DND-41 (cell line): ENCODE measurements at regions not wholly inside any gene's neighbourhood (a gene's known extent, or its start where the extent isn't known, plus 50 kb on each side); places are given as distances from the start of the nearest gene placed in this dataset.

Experiments used
- ATAC-seq: fragments of 200-7000 bp; cut with Tn5 transposase; 3 replicates; pipeline ENCODE4 v1.9.1; 2021; ENCODE audit warnings: low read depth; ENCODE audit not compliant: insufficient read depth
- DNase-seq: peaks from one replicate; pipeline ENCODE4 v3.0.0-alpha.2; 2020
- H2AFZ ChIP-seq: 2 replicates; pipeline ENCODE4 v1.6.0; 2012; ENCODE audit warnings: low read depth, low read length
- H3K27ac ChIP-seq: 2 replicates; pipeline ENCODE4 v1.5.1; 2012; ENCODE audit warnings: low read length, inconsistent platforms
- H3K27me3 ChIP-seq: fragments of 200-600 bp; sonication (generic); 2 replicates; pipeline ENCODE4 v1.6.0; 2012; ENCODE audit warnings: low read length, mild to moderate bottlenecking, inconsistent platforms; ENCODE audit not compliant: insufficient read depth, poor library complexity
- H3K36me3 ChIP-seq: 2 replicates; pipeline ENCODE4 v1.5.1; 2012; ENCODE audit warnings: low read length, inconsistent platforms; ENCODE audit not compliant: insufficient read depth
- H3K4me1 ChIP-seq: 2 replicates; pipeline ENCODE4 v1.5.1; 2012; ENCODE audit warnings: mild to moderate bottlenecking, low read length; ENCODE audit not compliant: insufficient read depth
- H3K4me2 ChIP-seq: 2 replicates; pipeline ENCODE4 v1.6.0; 2012; ENCODE audit warnings: mild to moderate bottlenecking, moderate library complexity, low read length, inconsistent platforms; ENCODE audit not compliant: insufficient read depth
- H3K4me3 ChIP-seq, 2 experiments: fragments of 200-600 bp in 1 of 2; shearing (Covaris generic) in 1 of 2; 2 replicates each; pipeline ENCODE4 v1.5.1; 2012 to 2016; ENCODE audit warnings: inconsistent platforms in 2 of 2, low read length in 2 of 2, mild to moderate bottlenecking in 2 of 2, low read depth in 1 of 2, moderate library complexity in 1 of 2
- H3K79me2 ChIP-seq: 2 replicates; pipeline ENCODE4 v1.6.0; 2012; ENCODE audit warnings: low read length, inconsistent platforms; ENCODE audit not compliant: insufficient read depth
- H3K9ac ChIP-seq: 2 replicates; pipeline ENCODE4 v1.6.0; 2012; ENCODE audit warnings: low read depth, mild to moderate bottlenecking, inconsistent platforms, low read length, moderate library complexity
- H3K9me3 ChIP-seq: 2 replicates; pipeline ENCODE4 v1.5.1; 2012; ENCODE audit warnings: low read length, moderate library complexity, mild to moderate bottlenecking, inconsistent platforms; ENCODE audit not compliant: insufficient read depth, severe bottlenecking
- H4K20me1 ChIP-seq: 2 replicates; pipeline ENCODE4 v1.6.0; 2012; ENCODE audit warnings: low read length; ENCODE audit not compliant: insufficient read depth
- CTCF ChIP-seq: IDR thresholded peaks from 2 replicates; pipeline ENCODE4 v1.5.1; 2012; ENCODE audit warnings: borderline replicate concordance, low read length, moderate library complexity, mild to moderate bottlenecking; ENCODE audit not compliant: poor library complexity, severe bottlenecking; ENCODE audit errors: extremely low read depth
- EZH2 ChIP-seq: IDR thresholded peaks from 3 replicates; pipeline ENCODE4 v1.6.1; 2012; ENCODE audit warnings: borderline replicate concordance, low read depth, mild to moderate bottlenecking, moderate library complexity, low read length, inconsistent platforms; ENCODE audit not compliant: severe bottlenecking

DNA sequence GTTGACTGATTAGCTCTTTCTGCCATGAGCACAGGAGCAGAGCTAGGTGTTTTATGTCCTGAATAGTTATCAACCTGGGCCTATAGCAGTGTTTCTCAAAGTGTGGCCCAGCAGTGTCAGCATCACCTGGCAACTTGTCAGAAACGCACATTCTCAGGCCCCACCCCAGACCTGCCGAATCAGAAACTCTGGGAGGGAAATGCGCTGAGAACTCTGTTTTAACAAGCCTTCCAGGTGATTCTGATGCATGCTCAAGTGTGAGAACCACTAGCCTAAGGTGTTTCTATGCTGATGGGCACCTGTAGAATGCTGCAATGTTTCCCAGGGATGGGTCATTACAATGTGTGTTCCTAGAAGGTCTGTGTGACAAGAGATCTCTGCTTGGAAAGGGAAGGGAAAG lies 257.5 kb downstream of the MID1IP1 start:
- no peaks in the 10 kb centered on the region for H4K20me1 ChIP-seq
- H3K36me3 ChIP-seq: no peaks in the 10 kb centered on the region
- H3K27ac ChIP-seq: no peak overlapping the region
- H3K27me3 ChIP-seq: no peaks in the 10 kb centered on the region
- TF ChIP-seq CTCF (no peak), EZH2 (no peak)
- no peaks in the 10 kb centered on the region for H3K9me3 ChIP-seq
- no peak for DNase-seq
- no peak overlapping the region for H3K4me3 ChIP-seq
- H2AFZ ChIP-seq: no peak overlapping the region
- ATAC-seq: no peak
- H3K4me2 ChIP-seq: no peak overlapping the region
- no peaks in the 10 kb centered on the region for H3K79me2 ChIP-seq
- no peaks in the 10 kb centered on the region for H3K4me1 ChIP-seq
- H3K9ac ChIP-seq: no peak overlapping the region

DNA sequence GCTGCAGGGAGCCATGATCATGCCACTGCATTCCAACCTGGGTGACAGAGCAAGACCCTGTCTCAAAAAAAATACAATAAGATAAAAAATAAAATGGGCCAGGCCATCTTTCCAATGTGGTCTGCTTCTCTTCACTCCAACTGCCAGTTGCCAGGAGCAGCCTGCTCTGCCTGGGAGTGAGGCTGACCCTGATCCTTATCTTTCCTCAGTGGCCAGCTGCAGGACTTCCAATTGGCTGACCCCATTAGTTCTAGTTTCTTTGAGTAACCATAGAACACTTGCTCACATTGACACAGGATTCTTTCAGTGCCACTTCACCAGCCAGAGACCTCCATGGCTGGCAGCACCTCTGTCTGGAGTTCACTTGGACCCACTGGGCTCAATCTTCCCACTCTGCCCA lies 258.6 kb downstream of the MID1IP1 start:
- H3K9ac ChIP-seq: no peak overlapping the region
- TF ChIP-seq EZH2 (no peak), CTCF (no peak)
- H3K4me1 ChIP-seq: no peaks in the 10 kb centered on the region
- no peaks in the 10 kb centered on the region for H3K36me3 ChIP-seq
- no peak for DNase-seq
- H2AFZ ChIP-seq: no peak overlapping the region
- no peak overlapping the region for H3K4me3 ChIP-seq
- no peak for ATAC-seq
- no peak overlapping the region for H3K4me2 ChIP-seq
- H3K27me3 ChIP-seq: no peaks in the 10 kb centered on the region
- H3K9me3 ChIP-seq: no peaks in the 10 kb centered on the region
- H4K20me1 ChIP-seq: no peaks in the 10 kb centered on the region
- H3K79me2 ChIP-seq: no peaks in the 10 kb centered on the region
- H3K27ac ChIP-seq: no peak overlapping the region

- no peak overlapping the region for H3K4me3 ChIP-seq
- no peak overlapping the region for H3K9ac ChIP-seq
- no peaks in the 10 kb centered on the region for H3K4me1 ChIP-seq
- H3K36me3 ChIP-seq: no peaks in the 10 kb centered on the region
- no peak overlapping the region for H2AFZ ChIP-seq
- H3K27me3 ChIP-seq: no peaks in the 10 kb centered on the region
- H4K20me1 ChIP-seq: no peaks in the 10 kb centered on the region
- no peaks in the 10 kb centered on the region for H3K9me3 ChIP-seq
- no peak for ATAC-seq
- TF ChIP-seq CTCF (no peak), EZH2 (no peak)
- H3K79me2 ChIP-seq: no peaks in the 10 kb centered on the region
- DNase-seq: no peak
- no peak overlapping the region for H3K4me2 ChIP-seq
- no peak overlapping the region for H3K27ac ChIP-seq
Measured at GRCh38 chrX:39063037-39063436, 261.8 kb downstream of the MID1IP1 start.

GRCh38 chrX:39063702-39064101 lies 262.4 kb downstream of the MID1IP1 start:
- Histone ChIP-seq H2AFZ (no peak overlapping the region), H3K4me1 (no peaks in the 10 kb centered on the region), H3K27me3 (no peaks in the 10 kb centered on the region), H3K36me3 (no peaks in the 10 kb centered on the region), H4K20me1 (no peaks in the 10 kb centered on the region), H3K4me3 (no peak overlapping the region), H3K9ac (no peak overlapping the region), H3K27ac (no peak overlapping the region), H3K9me3 (no peaks in the 10 kb centered on the region), H3K4me2 (no peak overlapping the region), H3K79me2 (no peaks in the 10 kb centered on the region)
- ATAC-seq (no peak), DNase-seq (no peak)
- no peak for TF ChIP-seq CTCF
- TF ChIP-seq EZH2: no peak
